Left ventricle myocardium superior (tissue), 1 donor: ENCODE measurements at regions not wholly inside any gene's neighbourhood (a gene's known extent, or its start where the extent isn't known, plus 50 kb on each side); places are given as distances from the start of the nearest gene placed in this dataset.

Experiments
- ATAC-seq: fragments of 200-7000 bp; cut with Tn5 transposase; one replicate; pipeline ENCODE4 v1.9.1; 2020; ENCODE audit warnings: mild to moderate bottlenecking, moderate library complexity
- DNase-seq: peaks from one replicate; pipeline ENCODE4 v3.0.0-alpha.2; 2020
- intact Hi-C: fragments of 100-400 bp; cut with micrococcal nuclease; formaldehyde crosslinking; loops from one replicate; pipeline ENCODE4 v1.11.0; 2022
- donor health status: DM: no; HTN: yes; CAD: no; lungs with severe emphysema.

DNA sequence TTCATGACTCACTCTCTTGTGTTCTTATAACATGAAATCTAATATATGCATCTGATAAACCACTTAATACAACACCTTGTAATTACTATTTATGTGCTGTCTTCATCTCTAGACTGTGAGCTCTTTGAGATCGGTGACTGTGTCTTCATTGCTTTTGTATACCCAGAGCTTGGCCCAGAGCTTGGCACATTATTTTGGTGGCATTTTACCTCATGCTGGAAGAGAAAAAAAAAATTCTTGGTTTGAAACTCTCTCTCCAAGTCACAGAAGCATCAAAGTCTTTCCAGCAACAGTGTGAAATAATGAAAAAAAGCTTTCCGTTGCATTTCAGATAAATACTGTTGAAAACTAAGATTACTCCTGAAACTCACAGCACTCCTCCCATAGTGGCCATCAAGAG lies 451.6 kb downstream of the NUF2 start:
- intact Hi-C loops: no loop called here
- DNase-seq (no peak), ATAC-seq (no peak)

DNA sequence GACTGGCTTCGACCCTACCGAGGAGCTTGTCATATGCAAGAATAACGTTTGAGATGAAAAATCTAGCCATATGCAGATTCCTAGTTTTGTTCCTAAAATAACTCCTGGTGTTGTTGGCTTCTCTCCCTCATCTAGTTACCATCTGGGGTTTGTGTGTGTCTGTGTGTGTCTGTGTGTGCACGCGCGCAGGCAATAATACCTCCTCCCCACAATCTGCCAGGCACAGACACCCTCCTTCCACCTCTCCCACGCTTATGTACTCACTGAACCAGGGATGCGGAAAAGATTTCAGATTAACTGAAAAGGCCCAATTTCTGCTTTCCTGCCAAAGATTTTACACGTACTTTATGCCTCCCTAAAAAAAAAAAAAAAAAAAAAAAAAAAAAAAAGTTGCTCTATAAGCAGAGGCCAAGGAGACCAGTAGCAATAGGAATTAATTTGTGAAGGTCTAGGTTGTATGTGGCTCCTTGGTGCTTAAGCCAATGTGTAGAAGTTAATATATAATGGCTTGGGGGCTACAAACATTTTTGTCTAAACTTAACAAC lies 452.7 kb downstream of the NUF2 start:
- intact Hi-C loops: no loop called here
- ATAC-seq (no peak), DNase-seq (no peak)

GRCh38 chr1:163774978-163775620 lies 453.3 kb downstream of the NUF2 start:
- ATAC-seq: no peak
- no peak for DNase-seq

DNA sequence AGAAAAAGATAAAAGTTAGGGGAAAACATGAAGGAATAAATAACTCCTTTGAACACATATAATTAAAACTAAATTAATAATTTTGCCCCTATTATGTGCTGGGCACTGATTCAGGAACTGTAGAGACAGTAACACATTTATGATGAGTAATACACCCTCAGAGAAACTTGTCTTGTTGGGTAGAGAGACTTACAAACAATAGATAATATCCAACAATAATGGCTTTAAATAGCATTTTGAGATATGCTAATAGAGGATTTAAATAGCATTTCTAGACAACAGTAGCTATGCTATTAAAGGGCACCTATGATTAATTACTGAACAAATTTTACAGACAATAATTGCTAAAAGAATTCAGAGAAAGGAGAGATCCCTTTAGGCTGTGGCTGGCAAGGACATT lies 455.5 kb downstream of the NUF2 start:
- peak; percentile 40 for ATAC-seq
- no peak for DNase-seq
- intact Hi-C loops: no loop called here

More at GRCh38 chr1:163774978-163775620, 453.3 kb downstream of the NUF2 start:
- intact Hi-C loops: no loop called here

DNA sequence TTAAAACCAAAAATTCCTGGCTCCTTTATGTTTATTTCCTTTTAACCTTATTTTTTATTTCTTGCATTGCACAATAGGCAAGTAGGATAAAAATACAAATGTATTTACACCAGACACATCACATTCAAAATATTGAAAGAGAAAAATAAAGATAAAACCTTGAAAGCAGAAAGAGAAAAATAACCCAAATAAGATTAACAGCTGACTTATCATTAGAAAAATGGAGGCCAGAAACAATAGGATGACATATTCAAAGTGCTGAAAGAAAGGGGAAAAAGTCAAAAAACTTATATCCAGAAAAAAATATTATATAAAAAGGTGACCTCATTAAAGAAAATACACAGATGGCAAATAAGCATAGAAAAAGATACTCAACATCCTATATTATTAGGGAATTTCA lies 459.4 kb downstream of the NUF2 start:
- intact Hi-C loops: no loop called here
- no peak for DNase-seq
- no peak for ATAC-seq

DNA sequence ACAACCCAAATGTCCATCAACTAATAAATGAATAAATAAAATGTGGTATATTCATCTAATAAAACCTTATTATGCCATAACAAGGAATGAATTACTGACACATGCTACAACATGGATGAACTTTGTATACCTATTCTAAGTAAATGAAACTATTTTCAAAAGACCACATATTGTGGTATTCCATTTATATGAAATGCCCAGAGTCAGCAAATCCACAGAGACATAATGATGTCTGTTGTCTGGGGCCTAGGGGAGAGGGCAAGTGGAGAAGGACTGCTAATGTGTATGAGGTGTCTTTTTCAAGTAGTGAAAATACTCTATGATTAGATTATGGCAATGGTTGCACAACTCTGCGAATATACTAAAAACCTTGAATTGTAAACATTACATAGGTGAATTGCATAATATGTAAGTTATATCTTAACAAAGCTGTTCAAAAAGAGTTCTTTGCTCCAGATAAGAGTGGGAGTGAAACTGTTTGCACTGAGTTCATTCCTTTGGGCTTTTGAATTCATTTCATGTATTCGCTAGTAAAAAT lies 464.2 kb downstream of the NUF2 start:
- DNase-seq (no peak), ATAC-seq (no peak)
- intact Hi-C loops: no loop called here

DNA sequence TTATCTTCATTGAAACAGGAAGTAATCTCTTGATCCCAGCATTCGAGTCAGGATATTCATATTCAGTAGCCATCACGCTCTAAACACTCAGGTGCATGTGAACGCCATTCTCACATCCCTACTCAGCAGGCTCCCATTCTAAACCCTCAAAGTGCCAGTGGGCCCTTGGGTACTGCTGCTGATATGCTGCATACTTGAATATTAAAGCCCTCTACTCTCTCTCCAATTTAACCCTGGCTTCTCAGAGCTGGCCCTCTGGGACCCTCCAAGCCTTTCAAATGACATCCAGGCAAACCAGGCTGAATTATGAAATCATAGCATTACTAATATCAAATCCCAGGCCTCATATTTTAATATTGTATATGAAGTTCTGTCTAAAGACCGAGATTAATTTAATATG lies 468.2 kb downstream of the NUF2 start:
- no peak for DNase-seq
- intact Hi-C loops: loop anchor here (2.0 kb wide), 1 partner anchor 29 kb away; no protein-coding TSS in a partner anchor
- no peak for ATAC-seq

GRCh38 chr1:163794551-163794950 lies 472.8 kb downstream of the NUF2 start:
- ATAC-seq: no peak
- intact Hi-C loops: no loop called here

GRCh38 chr1:163796394-163796821 lies 474.7 kb downstream of the NUF2 start:
- DNase-seq: no peak
- no peak for ATAC-seq
- intact Hi-C loops: no loop called here

More at GRCh38 chr1:163794551-163794950, 472.8 kb downstream of the NUF2 start:
- DNase-seq: no peak

- intact Hi-C loops: no loop called here
- DNase-seq (no peak), ATAC-seq (no peak)
Measured at GRCh38 chr1:163797816-163798215, 476.1 kb downstream of the NUF2 start.

DNA sequence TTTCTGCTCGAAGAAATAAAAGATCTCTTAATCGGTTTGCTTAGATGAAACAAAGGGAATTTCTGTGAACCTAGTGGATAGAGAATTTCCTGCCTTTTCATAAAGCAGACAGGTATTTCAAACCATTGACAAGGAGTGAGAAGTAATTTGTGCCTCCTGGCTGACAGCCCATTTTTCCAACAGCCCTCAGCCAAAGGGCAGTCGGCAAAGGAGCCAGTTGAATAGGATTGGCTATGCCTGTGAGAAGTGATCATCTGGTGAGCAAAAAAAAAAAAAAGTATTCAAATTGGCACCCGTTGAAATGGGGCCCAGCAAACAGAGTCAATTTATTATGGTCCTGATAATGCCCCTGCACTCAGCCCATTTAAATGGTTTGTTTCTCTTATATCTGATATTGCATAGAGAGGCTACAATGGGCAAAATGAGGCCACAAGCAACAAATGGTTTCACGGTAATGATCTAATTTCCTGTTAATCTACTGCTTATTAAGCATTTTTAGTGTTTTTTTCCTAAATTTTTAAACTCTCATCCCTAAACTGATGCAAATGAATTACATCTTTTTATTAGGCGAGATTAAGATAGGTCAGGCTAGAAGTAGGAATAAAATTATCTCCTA lies 477.5 kb downstream of the NUF2 start:
- intact Hi-C loops: no loop called here
- ATAC-seq: no peak
- DNase-seq: no peak

- no peak for DNase-seq
- no peak for ATAC-seq
- intact Hi-C loops: no loop called here
Measured at GRCh38 chr1:163807331-163808049, 485.7 kb downstream of the NUF2 start.

DNA sequence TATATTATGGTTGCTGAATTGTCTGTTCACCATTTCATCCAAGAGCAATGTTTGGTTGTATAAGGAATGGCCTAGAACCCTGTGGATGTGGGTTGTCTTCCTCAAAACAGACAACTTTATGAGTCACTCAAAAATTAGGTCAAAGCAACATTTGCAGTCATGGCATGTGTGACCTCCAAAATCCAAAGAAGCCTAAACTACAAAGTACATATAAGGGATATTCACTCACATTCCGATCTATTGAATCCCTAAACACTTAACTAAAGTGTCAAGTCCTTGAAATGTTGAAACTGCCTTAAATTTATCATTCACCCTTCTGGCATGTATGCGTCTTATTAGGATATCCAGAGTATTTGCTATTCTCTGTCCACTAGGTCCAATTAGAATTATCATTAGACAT lies 491.5 kb downstream of the NUF2 start:
- DNase-seq (no peak), ATAC-seq (no peak)
- intact Hi-C loops: no loop called here

DNA sequence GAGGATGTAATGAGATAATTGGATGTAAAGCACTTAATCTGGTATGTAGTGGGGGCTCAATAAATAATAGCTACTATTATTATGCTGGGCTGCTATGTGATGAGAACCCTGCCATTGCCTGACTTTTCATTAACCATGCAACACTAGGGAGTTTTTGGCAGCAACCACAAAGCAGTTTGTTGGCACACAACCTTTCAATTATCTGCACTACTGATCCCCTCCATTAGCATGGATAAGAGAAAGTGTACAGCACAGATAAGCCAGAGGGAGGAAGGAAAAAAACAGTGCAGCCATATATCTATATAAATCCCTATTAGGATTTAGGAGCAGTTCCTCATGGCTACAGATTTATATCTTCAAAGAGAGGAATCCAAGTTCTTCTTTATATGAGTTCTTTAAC lies 498.5 kb downstream of the NUF2 start:
- DNase-seq (no peak), ATAC-seq (no peak)
- intact Hi-C loops: no loop called here

- ATAC-seq: no peak
- intact Hi-C loops: no loop called here
- no peak for DNase-seq
Measured at GRCh38 chr1:163820766-163821165, 499.0 kb downstream of the NUF2 start.

- no peak for ATAC-seq
- intact Hi-C loops: no loop called here
- DNase-seq: no peak
Measured at GRCh38 chr1:163821679-163822078, 499.9 kb downstream of the NUF2 start.

- intact Hi-C loops: no loop called here
- DNase-seq (peak; percentile 19), ATAC-seq (peak; percentile 65)
Measured at GRCh38 chr1:163823017-163823416, 501.3 kb downstream of the NUF2 start.

GRCh38 chr1:163824006-163824405 lies 502.3 kb downstream of the NUF2 start:
- DNase-seq (peak; percentile 60), ATAC-seq (peak; percentile 75)
- intact Hi-C loops: no loop called here

GRCh38 chr1:163824490-163824889 lies 502.7 kb downstream of the NUF2 start:
- intact Hi-C loops: no loop called here
- no peak for DNase-seq
- ATAC-seq: no peak

DNA sequence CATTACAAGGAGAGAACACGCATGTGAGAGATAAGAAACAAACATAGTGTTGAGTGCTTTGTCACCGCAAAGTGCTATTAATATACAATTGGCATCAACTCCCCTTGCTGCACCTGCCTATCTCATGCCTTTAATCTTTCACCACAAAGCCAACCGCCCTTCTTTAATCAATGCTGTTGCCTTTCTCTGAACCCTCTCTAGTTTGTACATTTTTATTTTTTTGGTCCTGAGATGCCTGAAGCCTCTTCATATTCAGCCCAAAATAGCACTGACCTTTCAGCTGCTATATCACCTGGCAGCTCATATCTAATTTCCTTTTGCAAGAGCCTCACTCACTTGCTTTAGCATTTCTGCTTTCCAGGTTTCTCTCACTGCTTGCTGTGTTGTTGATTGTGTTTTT lies 504.7 kb downstream of the NUF2 start:
- intact Hi-C loops: no loop called here
- DNase-seq (no peak), ATAC-seq (peak; percentile 69)
